ENCODE measurements at regions not wholly inside any gene's neighbourhood (a gene's known extent, or its start where the extent isn't known, plus 50 kb on each side); places are given as distances from the start of the nearest gene placed in this dataset.

GRCh38 chr3:156606729-156607128, 51.8 kb upstream of the SSR3 start:
- TF ChIP-seq EZH2phosphoT487 (IDR thresholded peaks at IDR 0.05; ENCODE audit: borderline replicate concordance, low read length) (no peak), CTCF (conservative IDR thresholded peaks at IDR 0.05; ENCODE audit: low read depth, low read length) (no peak), EZH2 (IDR thresholded peaks at IDR 0.05; ENCODE audit: low read length, unreplicated experiment) (no peak)
